T-cell (primary cell): ENCODE measurements at regions not wholly inside any gene's neighbourhood (a gene's known extent, or its start where the extent isn't known, plus 50 kb on each side); places are given as distances from the start of the nearest gene placed in this dataset.

Source experiments
- ATAC-seq, 4 experiments: fragments of 200-7000 bp in 3 of 4; fragments of 150-1000 bp in 1 of 4; cut with Tn5 transposase; replicated peaks in 1 of 4; 1 replicate in 3 of 4; 2 replicates in 1 of 4; pipeline ENCODE4 v1.10.0; 2021; ENCODE audit warnings: moderate library complexity in 3 of 4, mild to moderate bottlenecking in 2 of 4, moderate number of reproducible peaks in 1 of 4
- CTCF ChIA-PET, 2 donors: fragments of 300-600 bp; sonication (Branson Sonifier 250); formaldehyde crosslinking; loops; one replicate each; lab custom pipeline; 2022; ENCODE audit warnings: antibody characterized with exemption in 2 of 2; lab: Charles Lee
- POLR2A ChIA-PET, 2 donors: fragments of 300-600 bp; sonication (Branson Sonifier 250); formaldehyde crosslinking; loops; one replicate each; lab custom pipeline; 2022; ENCODE audit warnings: antibody characterized with exemption in 2 of 2; lab: Charles Lee
- DNase-seq, 35 experiments: peaks; one replicate each; pipeline versions ENCODE4 v3.0.0 to v3.0.0-alpha.2; 2013 to 2023
- H3K27ac ChIP-seq: one replicate; pipeline ENCODE4 v1.5.1; 2013; ENCODE audit warnings: low read length
- H3K27me3 ChIP-seq, 2 experiments: replicated peaks in 1 of 2; 1 replicate in 1 of 2; 2 replicates in 1 of 2; pipeline versions ENCODE4 v1.6.1 to v1.7.0; 2013; ENCODE audit warnings: low read length in 1 of 2, mixed read lengths in 1 of 2; ENCODE audit not compliant: control insufficient read depth in 2 of 2, insufficient read depth in 2 of 2; ENCODE audit errors: extremely low read depth in 1 of 2
- H3K36me3 ChIP-seq, 2 donors: 1 replicate in 1 of 2; 2 replicates in 1 of 2; pipeline versions ENCODE4 v1.6.1 to v1.7.0; 2013; ENCODE audit warnings: low read length in 1 of 2; ENCODE audit not compliant: control insufficient read depth in 2 of 2, insufficient read depth in 1 of 2; ENCODE audit errors: extremely low read depth in 1 of 2
- H3K4me1 ChIP-seq, 2 experiments: 1 replicate in 1 of 2; 2 replicates in 1 of 2; pipeline versions ENCODE4 v1.6.1 to v1.7.0; 2013; ENCODE audit warnings: low read length in 2 of 2, mixed read lengths in 1 of 2; ENCODE audit not compliant: insufficient read depth in 2 of 2, control insufficient read depth in 1 of 2; ENCODE audit errors: extremely low read depth in 1 of 2
- H3K4me3 ChIP-seq, 2 donors: 1 replicate in 1 of 2; 2 replicates in 1 of 2; pipeline versions ENCODE4 v1.5.1 to v1.7.0; 2013; ENCODE audit warnings: mild to moderate bottlenecking in 2 of 2, low read length in 1 of 2, moderate library complexity in 1 of 2; ENCODE audit not compliant: control insufficient read depth in 1 of 2; ENCODE audit errors: extremely low read depth in 1 of 2
- H3K9me3 ChIP-seq: 2 replicates; pipeline ENCODE4 v1.7.0; 2013
- H3K27ac Mint-ChIP-seq, 2 donors: one replicate each; pipeline ENCODE4 v1.8.0; 2020 to 2021; ENCODE audit warnings: mild to moderate bottlenecking in 2 of 2, mixed read lengths in 2 of 2
- H3K27me3 Mint-ChIP-seq, 2 donors: one replicate each; pipeline ENCODE4 v1.8.0; 2021 to 2022; ENCODE audit warnings: mixed read lengths in 2 of 2
- H3K36me3 Mint-ChIP-seq: one replicate; pipeline ENCODE4 v1.8.0; 2021; ENCODE audit warnings: mixed read lengths
- H3K4me1 Mint-ChIP-seq, 3 donors: one replicate each; pipeline ENCODE4 v1.8.0; 2020 to 2022; ENCODE audit warnings: mixed read lengths in 3 of 3, mild to moderate bottlenecking in 1 of 3
- H3K4me3 Mint-ChIP-seq, 3 donors: one replicate each; pipeline ENCODE4 v1.8.0; 2020 to 2022; ENCODE audit warnings: mild to moderate bottlenecking in 3 of 3, mixed read lengths in 3 of 3, moderate library complexity in 3 of 3
- H3K9me3 Mint-ChIP-seq, 3 donors: one replicate each; pipeline ENCODE4 v1.8.0; 2020 to 2022; ENCODE audit warnings: mixed read lengths in 3 of 3
- WGBS: methylation state at CpG from one replicate; pipeline ENCODE4 v1.1.5; 2013; ENCODE audit warnings: missing lambda C conversion rate; ENCODE audit not compliant: insufficient coverage; 5-methylcytosine and 5-hydroxymethylcytosine counted together

GRCh38 chr4:134888156-134888555 is 686.6 kb upstream of the PABPC4L start:
- ChIA-PET CTCF (no interaction called here), POLR2A (no interaction called here)

GRCh38 chr4:134885436-134885835 is 683.8 kb upstream of the PABPC4L start:
- peaks cover 4 to 15% (median 8%) of the 10 kb centered on the region in 3 donors for H3K9me3 Mint-ChIP-seq
- ChIA-PET CTCF (no interaction called here), POLR2A (no interaction called here)
- Histone ChIP-seq H3K4me3 (no peak overlapping the region), H3K27ac (no peak overlapping the region), H3K4me1 (no peaks in the 10 kb centered on the region), H3K27me3 (no peaks in the 10 kb centered on the region), H3K9me3 (no peaks in the 10 kb centered on the region), H3K36me3 (no peaks in the 10 kb centered on the region)
- H3K4me3 Mint-ChIP-seq, result no peak overlapping the region
- no peak overlapping the region for H3K27ac Mint-ChIP-seq
- DNase-seq (no peak), ATAC-seq (no peak)
- H3K4me1 Mint-ChIP-seq, result no peaks in the 10 kb centered on the region
- WGBS, result 33% methylated on average over 1 of the region's 2 CpGs
- H3K36me3 Mint-ChIP-seq, result no peaks in the 10 kb centered on the region
- H3K27me3 Mint-ChIP-seq, result no peaks in the 10 kb centered on the region

More at GRCh38 chr4:134888156-134888555, 686.6 kb upstream of the PABPC4L start:
- ATAC-seq (no peak), DNase-seq (no peak)
- no peaks in the 10 kb centered on the region for H3K36me3 ChIP-seq
- H3K9me3 Mint-ChIP-seq, result peaks cover 3 to 10% (median 5%) of the 10 kb centered on the region in 3 donors
- H3K4me1 Mint-ChIP-seq, result no peaks in the 10 kb centered on the region
- no peaks in the 10 kb centered on the region for H3K4me1 ChIP-seq
- no peak overlapping the region for H3K27ac ChIP-seq
- H3K27ac Mint-ChIP-seq, result no peak overlapping the region
- H3K27me3 Mint-ChIP-seq, result no peaks in the 10 kb centered on the region
- H3K4me3 Mint-ChIP-seq, result no peak overlapping the region
- no peaks in the 10 kb centered on the region for H3K36me3 Mint-ChIP-seq
- no peaks in the 10 kb centered on the region for H3K27me3 ChIP-seq
- no peak overlapping the region for H3K4me3 ChIP-seq
- WGBS, result 100% methylated on average over 1 of the region's 2 CpGs
- no peaks in the 10 kb centered on the region for H3K9me3 ChIP-seq

DNA sequence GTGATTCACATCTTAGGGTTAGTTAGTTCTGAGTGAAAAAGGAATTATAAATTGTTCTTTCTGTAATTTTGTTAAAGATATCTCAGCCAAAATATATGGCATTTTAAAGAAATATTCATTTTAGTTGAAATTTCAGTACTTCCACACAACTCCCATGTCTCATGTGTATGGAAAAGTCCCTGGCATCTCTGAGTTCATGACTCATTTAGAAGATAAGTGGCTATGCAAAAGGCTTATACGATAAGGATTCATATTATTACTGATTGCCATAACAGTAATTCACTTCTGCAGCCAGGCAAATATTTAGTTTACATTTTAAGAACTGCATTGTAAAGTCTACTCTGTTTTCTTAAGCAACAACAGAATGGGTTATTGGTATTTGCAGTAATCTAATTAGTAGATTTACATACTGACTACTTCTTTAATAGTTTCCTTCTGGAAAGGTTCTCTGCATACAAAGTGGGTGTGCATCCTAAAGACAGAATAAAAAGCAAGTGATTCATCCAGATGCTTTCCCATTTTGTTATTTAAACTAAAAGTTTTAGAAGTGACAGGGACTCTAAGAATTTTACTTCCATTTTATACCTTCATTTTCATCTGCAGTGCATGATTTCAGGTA is 682.4 kb upstream of the PABPC4L start:
- ChIA-PET POLR2A (no interaction called here), CTCF (no interaction called here)
- Histone ChIP-seq H3K27ac (no peak overlapping the region), H3K27me3 (no peaks in the 10 kb centered on the region), H3K36me3 (no peaks in the 10 kb centered on the region), H3K9me3 (no peaks in the 10 kb centered on the region), H3K4me3 (no peak overlapping the region), H3K4me1 (no peaks in the 10 kb centered on the region)
- DNase-seq, result no peak
- no CpG with 5 or more reads among the region's 1 CpG for WGBS
- no peaks in the 10 kb centered on the region for H3K36me3 Mint-ChIP-seq
- H3K9me3 Mint-ChIP-seq, result peaks cover 4 to 20% (median 13%) of the 10 kb centered on the region in 3 donors
- ATAC-seq, result no peak
- H3K27ac Mint-ChIP-seq, result no peak overlapping the region
- no peak overlapping the region for H3K4me3 Mint-ChIP-seq
- no peaks in the 10 kb centered on the region for H3K27me3 Mint-ChIP-seq
- H3K4me1 Mint-ChIP-seq, result no peaks in the 10 kb centered on the region

- Mint-ChIP-seq H3K27me3 (no peaks in the 10 kb centered on the region), H3K27ac (no peak overlapping the region), H3K9me3 (peaks cover 8 to 18% (median 16%) of the 10 kb centered on the region in 3 donors), H3K4me1 (no peaks in the 10 kb centered on the region), H3K4me3 (no peak overlapping the region), H3K36me3 (no peaks in the 10 kb centered on the region)
- no peak for ATAC-seq
- no peaks in the 10 kb centered on the region for H3K36me3 ChIP-seq
- no peak overlapping the region for H3K4me3 ChIP-seq
- H3K9me3 ChIP-seq, result no peaks in the 10 kb centered on the region
- CTCF ChIA-PET, result no interaction called here
- no CpG with 5 or more reads among the region's 1 CpG for WGBS
- DNase-seq, result no peak
- H3K27me3 ChIP-seq, result no peaks in the 10 kb centered on the region
- H3K4me1 ChIP-seq, result no peaks in the 10 kb centered on the region
- H3K27ac ChIP-seq, result no peak overlapping the region
- POLR2A ChIA-PET, result no interaction called here
These were observed 677.4 kb upstream of the PABPC4L start for GRCh38 chr4:134879019-134879418.

DNA sequence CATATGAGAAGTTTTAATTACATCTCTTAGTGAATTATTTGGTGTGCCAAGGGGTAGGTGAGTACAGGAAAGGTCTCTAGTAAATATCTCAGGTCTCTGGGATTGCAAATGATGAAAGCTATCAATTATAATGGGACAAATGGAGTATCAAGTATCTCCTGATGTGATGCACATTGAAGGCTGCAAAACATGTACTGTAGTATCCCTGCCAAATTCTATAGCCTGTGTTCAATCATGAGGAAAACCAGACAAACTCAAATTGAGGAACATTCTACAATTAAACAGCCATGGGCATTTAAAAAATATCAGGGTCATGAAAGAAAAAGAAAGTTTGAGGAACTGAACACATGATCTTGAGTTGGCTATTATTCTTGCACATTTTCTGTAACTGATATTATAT is 665.4 kb upstream of the PABPC4L start:
- Mint-ChIP-seq H3K9me3 (peaks cover 0 to 39% (median 21%) of the 10 kb centered on the region in 3 donors), H3K27ac (no peak overlapping the region), H3K36me3 (no peaks in the 10 kb centered on the region), H3K27me3 (no peaks in the 10 kb centered on the region), H3K4me1 (no peaks in the 10 kb centered on the region), H3K4me3 (no peak overlapping the region)
- Histone ChIP-seq H3K27me3 (no peaks in the 10 kb centered on the region), H3K4me3 (no peak overlapping the region), H3K4me1 (no peaks in the 10 kb centered on the region), H3K9me3 (no peaks in the 10 kb centered on the region), H3K36me3 (no peaks in the 10 kb centered on the region), H3K27ac (no peak overlapping the region)
- no peak for DNase-seq
- CTCF ChIA-PET, result no interaction called here
- POLR2A ChIA-PET, result no interaction called here
- ATAC-seq, result no peak

- ChIA-PET POLR2A (no interaction called here), CTCF (no interaction called here)
- no peaks in the 10 kb centered on the region for H3K9me3 ChIP-seq
- Mint-ChIP-seq H3K4me3 (no peak overlapping the region), H3K27ac (no peak overlapping the region), H3K36me3 (no peaks in the 10 kb centered on the region), H3K9me3 (peaks cover 5 to 44% (median 24%) of the 10 kb centered on the region in 3 donors), H3K4me1 (no peaks in the 10 kb centered on the region), H3K27me3 (no peaks in the 10 kb centered on the region)
- no peak overlapping the region for H3K27ac ChIP-seq
- no peak for ATAC-seq
- no CpG with 5 or more reads among the region's 1 CpG for WGBS
- no peaks in the 10 kb centered on the region for H3K27me3 ChIP-seq
- H3K4me1 ChIP-seq, result no peaks in the 10 kb centered on the region
- H3K36me3 ChIP-seq, result no peaks in the 10 kb centered on the region
- DNase-seq, result no peak
- no peak overlapping the region for H3K4me3 ChIP-seq
These were observed 664.1 kb upstream of the PABPC4L start for GRCh38 chr4:134865675-134866074.

DNA sequence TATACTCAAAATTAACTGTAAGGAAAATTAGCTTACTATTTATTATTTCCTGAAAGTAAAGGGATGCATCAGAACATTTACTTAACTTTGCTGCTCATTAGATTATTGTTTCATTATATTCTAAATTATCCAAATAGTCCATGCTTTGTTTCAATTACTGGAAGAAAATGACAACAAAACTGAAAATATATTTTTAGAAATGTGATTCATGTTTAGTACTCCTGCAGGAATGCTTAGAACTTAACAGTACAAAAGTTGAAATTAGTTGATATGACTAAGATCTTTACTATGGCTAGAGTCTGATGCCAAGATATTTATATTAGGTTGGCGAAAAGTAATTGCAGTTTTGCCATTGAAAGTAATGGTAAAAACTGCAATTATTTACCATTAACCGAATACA is 660.5 kb upstream of the PABPC4L start:
- WGBS, result no CpG with 5 or more reads among the region's 2 CpGs
- ChIA-PET CTCF (no interaction called here), POLR2A (no interaction called here)
- no peak overlapping the region for H3K27ac Mint-ChIP-seq
- H3K4me1 Mint-ChIP-seq, result no peaks in the 10 kb centered on the region
- no peak for ATAC-seq
- H3K9me3 ChIP-seq, result no peaks in the 10 kb centered on the region
- no peaks in the 10 kb centered on the region for H3K36me3 ChIP-seq
- no peaks in the 10 kb centered on the region for H3K27me3 ChIP-seq
- no peak for DNase-seq
- H3K4me1 ChIP-seq, result no peaks in the 10 kb centered on the region
- no peak overlapping the region for H3K27ac ChIP-seq
- no peak overlapping the region for H3K4me3 ChIP-seq
- no peaks in the 10 kb centered on the region for H3K36me3 Mint-ChIP-seq
- no peaks in the 10 kb centered on the region for H3K27me3 Mint-ChIP-seq
- H3K9me3 Mint-ChIP-seq, result peaks cover 8 to 29% (median 18%) of the 10 kb centered on the region in 3 donors
- no peak overlapping the region for H3K4me3 Mint-ChIP-seq
